ENCODE measurements at regions not wholly inside any gene's neighbourhood (a gene's known extent, or its start where the extent isn't known, plus 50 kb on each side); places are given as distances from the start of the nearest gene placed in this dataset.

GRCh38 chr19:5290336-5291262 is 50.0 kb downstream of the PTPRS start:
- Histone ChIP-seq H3K27me3 (ENCODE audit: control insufficient read depth in 1 of 2, insufficient read depth in 2 of 2, low read length in 2 of 2) (no peaks in the 10 kb centered on the region), H3K36me3 (ENCODE audit: control insufficient read depth in 2 of 2, insufficient read depth in 2 of 2, low read length in 1 of 2) (peaks cover 0 to 3% of the 10 kb centered on the region in 2 donors), H3K4me3 (ENCODE audit: low read depth in 1 of 2, low read length in 2 of 2) (no peak overlapping the region), H3K9me3 (ENCODE audit: control insufficient read depth in 2 of 2, insufficient read depth in 1 of 2, low read depth in 1 of 2, low read length in 1 of 2) (no peaks in the 10 kb centered on the region), H3K4me1 (ENCODE audit: control insufficient read depth in 2 of 2, insufficient read depth in 2 of 2, low read length in 1 of 2) (peaks cover 15 to 18% of the 10 kb centered on the region in 2 donors), H3K27ac (ENCODE audit: low read depth in 2 of 2, low read length in 1 of 2) (no peak overlapping the region)
- 70 to 73% methylated on average over 29 of the region's 29 CpGs for WGBS, 2 donors

- no peaks in the 10 kb centered on the region for H3K27me3 ChIP-seq (ENCODE audit: control insufficient read depth in 1 of 2, insufficient read depth in 2 of 2, low read length in 2 of 2)
- peaks cover 15 to 16% of the 10 kb centered on the region in 2 donors for H3K4me1 ChIP-seq (ENCODE audit: control insufficient read depth in 2 of 2, insufficient read depth in 2 of 2, low read length in 1 of 2)
- peaks cover 0 to 8% of the 10 kb centered on the region in 2 donors for H3K36me3 ChIP-seq (ENCODE audit: control insufficient read depth in 2 of 2, insufficient read depth in 2 of 2, low read length in 1 of 2)
- no peak overlapping the region for H3K27ac ChIP-seq (ENCODE audit: low read depth in 2 of 2, low read length in 1 of 2)
- no peaks in the 10 kb centered on the region for H3K9me3 ChIP-seq (ENCODE audit: control insufficient read depth in 2 of 2, insufficient read depth in 1 of 2, low read depth in 1 of 2, low read length in 1 of 2)
- H3K4me3 ChIP-seq (ENCODE audit: low read depth in 1 of 2, low read length in 2 of 2): no peak overlapping the region
- 76% methylated on average over 18 of the region's 18 CpGs for WGBS, 2 donors
Measured at GRCh38 chr19:5289060-5289990, 51.3 kb downstream of the PTPRS start.

- no peak overlapping the region for H3K27ac ChIP-seq (ENCODE audit: low read depth in 2 of 2, low read length in 1 of 2)
- H3K9me3 ChIP-seq (ENCODE audit: control insufficient read depth in 2 of 2, insufficient read depth in 1 of 2, low read depth in 1 of 2, low read length in 1 of 2): no peaks in the 10 kb centered on the region
- H3K27me3 ChIP-seq (ENCODE audit: control insufficient read depth in 1 of 2, insufficient read depth in 2 of 2, low read length in 2 of 2): no peaks in the 10 kb centered on the region
- H3K4me3 ChIP-seq (ENCODE audit: low read depth in 1 of 2, low read length in 2 of 2): no peak overlapping the region
- H3K4me1 ChIP-seq (ENCODE audit: control insufficient read depth in 2 of 2, insufficient read depth in 2 of 2, low read length in 1 of 2): peaks cover 15 to 16% of the 10 kb centered on the region in 2 donors
- WGBS, 2 donors: 54 to 55% methylated on average over 4 of the region's 4 CpGs
- H3K36me3 ChIP-seq (ENCODE audit: control insufficient read depth in 2 of 2, insufficient read depth in 2 of 2, low read length in 1 of 2): peaks cover 0 to 8% of the 10 kb centered on the region in 2 donors
Measured at GRCh38 chr19:5288347-5288739, 52.3 kb downstream of the PTPRS start.

DNA sequence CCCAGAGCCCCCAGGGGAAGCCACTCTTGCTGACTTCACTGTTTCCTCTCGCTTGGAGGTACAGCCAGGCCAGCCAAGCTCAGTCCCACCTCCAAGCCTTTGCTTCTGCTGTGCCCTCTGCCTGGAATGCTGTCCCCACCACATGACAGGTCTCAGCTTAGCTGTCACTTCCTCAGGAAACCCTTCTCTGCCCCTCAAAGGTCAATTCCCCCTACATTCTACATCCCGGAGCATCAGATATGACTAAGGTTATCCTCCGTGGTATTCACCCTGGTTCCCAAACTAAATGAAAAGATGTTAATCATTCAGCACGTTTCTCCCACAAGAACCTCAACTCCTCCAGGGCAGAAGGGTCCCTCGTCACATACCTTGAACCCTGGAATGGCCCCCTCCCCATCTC is 53.5 kb downstream of the PTPRS start:
- Histone ChIP-seq H3K9me3 (ENCODE audit: control insufficient read depth in 2 of 2, insufficient read depth in 1 of 2, low read depth in 1 of 2, low read length in 1 of 2) (no peaks in the 10 kb centered on the region), H3K4me3 (ENCODE audit: low read depth in 1 of 2, low read length in 2 of 2) (no peak overlapping the region), H3K27me3 (ENCODE audit: control insufficient read depth in 1 of 2, insufficient read depth in 2 of 2, low read length in 2 of 2) (no peaks in the 10 kb centered on the region), H3K27ac (ENCODE audit: low read depth in 2 of 2, low read length in 1 of 2) (no peak overlapping the region), H3K4me1 (ENCODE audit: control insufficient read depth in 2 of 2, insufficient read depth in 2 of 2, low read length in 1 of 2) (peaks cover 8 to 11% of the 10 kb centered on the region in 2 donors), H3K36me3 (ENCODE audit: control insufficient read depth in 2 of 2, insufficient read depth in 2 of 2, low read length in 1 of 2) (peaks cover 0 to 8% of the 10 kb centered on the region in 2 donors)
- 67 to 73% methylated on average over 5 of the region's 5 CpGs for WGBS, 2 donors

DNA sequence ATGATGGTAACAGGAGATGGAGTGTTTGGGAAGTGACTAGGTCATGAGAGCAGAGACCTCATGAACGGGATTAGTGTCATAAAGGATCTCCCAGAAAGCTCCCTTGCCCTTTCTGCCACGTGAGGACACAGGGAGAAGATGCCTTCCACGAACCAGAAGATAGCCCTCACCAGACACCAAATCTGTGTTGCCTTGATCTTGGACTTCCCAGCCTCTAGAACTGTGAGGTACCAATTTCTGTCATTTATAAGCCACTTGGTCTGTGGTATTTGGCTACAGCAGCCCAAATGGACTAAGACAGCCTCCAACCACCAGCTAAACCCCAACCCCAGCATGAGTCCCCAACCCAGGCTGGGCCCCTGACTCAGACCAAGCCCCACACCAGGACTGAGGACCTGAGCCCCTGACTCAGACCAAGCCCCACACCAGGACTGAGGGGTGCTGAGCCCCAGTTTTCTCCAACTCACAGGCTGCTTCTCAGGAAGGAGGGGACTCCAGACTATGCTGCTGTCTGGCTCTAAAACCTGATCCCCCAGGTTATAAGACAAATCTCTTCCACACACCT is 54.1 kb downstream of the PTPRS start:
- H3K27ac ChIP-seq (ENCODE audit: low read depth in 2 of 2, low read length in 1 of 2): no peak overlapping the region
- peaks cover 6% of the 10 kb centered on the region in 2 donors for H3K4me1 ChIP-seq (ENCODE audit: control insufficient read depth in 2 of 2, insufficient read depth in 2 of 2, low read length in 1 of 2)
- peaks cover 0 to 8% of the 10 kb centered on the region in 2 donors for H3K36me3 ChIP-seq (ENCODE audit: control insufficient read depth in 2 of 2, insufficient read depth in 2 of 2, low read length in 1 of 2)
- H3K4me3 ChIP-seq (ENCODE audit: low read depth in 1 of 2, low read length in 2 of 2): no peak overlapping the region
- 89 to 90% methylated on average over 3 of the region's 3 CpGs for WGBS, 2 donors
- no peaks in the 10 kb centered on the region for H3K9me3 ChIP-seq (ENCODE audit: control insufficient read depth in 2 of 2, insufficient read depth in 1 of 2, low read depth in 1 of 2, low read length in 1 of 2)
- H3K27me3 ChIP-seq (ENCODE audit: control insufficient read depth in 1 of 2, insufficient read depth in 2 of 2, low read length in 2 of 2): no peaks in the 10 kb centered on the region

DNA sequence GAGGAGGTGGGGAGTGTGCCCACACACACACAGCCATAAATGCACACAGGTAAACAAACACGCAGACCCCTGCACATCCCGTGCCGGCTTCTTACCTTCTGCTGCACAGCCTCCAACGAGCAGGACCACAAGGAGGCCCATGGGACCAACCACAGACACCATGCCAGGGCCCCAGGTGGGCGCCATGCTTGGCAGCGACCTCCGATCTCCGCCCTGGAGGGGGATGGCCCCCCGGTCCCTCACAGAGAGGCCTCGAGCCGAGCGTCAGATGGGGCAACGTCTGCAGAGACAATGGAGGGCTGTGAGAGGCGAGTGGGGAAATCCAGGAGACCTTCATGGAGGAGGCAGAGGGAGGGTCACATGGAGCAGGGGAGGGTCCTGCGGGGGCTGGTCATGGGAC is 54.7 kb downstream of the PTPRS start:
- no peaks in the 10 kb centered on the region for H3K27me3 ChIP-seq (ENCODE audit: control insufficient read depth in 1 of 2, insufficient read depth in 2 of 2, low read length in 2 of 2)
- H3K4me3 ChIP-seq (ENCODE audit: low read depth in 1 of 2, low read length in 2 of 2): no peak overlapping the region
- peaks cover 0 to 8% of the 10 kb centered on the region in 2 donors for H3K36me3 ChIP-seq (ENCODE audit: control insufficient read depth in 2 of 2, insufficient read depth in 2 of 2, low read length in 1 of 2)
- H3K9me3 ChIP-seq (ENCODE audit: control insufficient read depth in 2 of 2, insufficient read depth in 1 of 2, low read depth in 1 of 2, low read length in 1 of 2): no peaks in the 10 kb centered on the region
- WGBS, 2 donors: 80 to 87% methylated on average over 15 of the region's 15 CpGs
- H3K27ac ChIP-seq (ENCODE audit: low read depth in 2 of 2, low read length in 1 of 2): no peak overlapping the region
- peaks cover 2 to 4% of the 10 kb centered on the region in 2 donors for H3K4me1 ChIP-seq (ENCODE audit: control insufficient read depth in 2 of 2, insufficient read depth in 2 of 2, low read length in 1 of 2)

DNA sequence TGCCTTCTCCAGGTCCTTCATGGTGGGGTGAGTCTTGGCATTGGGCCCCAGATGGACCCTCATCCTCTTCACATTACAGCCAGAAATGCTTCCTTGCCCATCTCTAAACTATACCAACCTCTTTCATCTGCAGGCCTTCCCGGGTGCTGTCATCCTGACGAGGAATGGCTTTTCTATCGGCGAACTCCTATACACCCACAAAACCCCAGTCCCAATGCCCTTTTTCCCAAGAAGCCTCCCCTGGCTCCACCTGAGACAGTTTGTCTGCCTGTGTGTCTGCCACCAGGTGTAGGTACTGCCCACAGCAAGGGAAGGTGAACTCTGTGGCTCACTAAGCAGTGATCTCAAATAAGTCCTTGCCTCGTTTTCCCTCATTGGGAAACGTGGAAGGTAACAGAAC is 55.3 kb downstream of the PTPRS start:
- no peaks in the 10 kb centered on the region for H3K9me3 ChIP-seq (ENCODE audit: control insufficient read depth in 2 of 2, insufficient read depth in 1 of 2, low read depth in 1 of 2, low read length in 1 of 2)
- H3K27ac ChIP-seq (ENCODE audit: low read depth in 2 of 2, low read length in 1 of 2): no peak overlapping the region
- H3K4me1 ChIP-seq (ENCODE audit: control insufficient read depth in 2 of 2, insufficient read depth in 2 of 2, low read length in 1 of 2): peaks cover 0 to 2% of the 10 kb centered on the region in 2 donors
- 94 to 97% methylated on average over 6 of the region's 6 CpGs for WGBS, 2 donors
- peaks cover 0 to 8% of the 10 kb centered on the region in 2 donors for H3K36me3 ChIP-seq (ENCODE audit: control insufficient read depth in 2 of 2, insufficient read depth in 2 of 2, low read length in 1 of 2)
- no peak overlapping the region for H3K4me3 ChIP-seq (ENCODE audit: low read depth in 1 of 2, low read length in 2 of 2)
- no peaks in the 10 kb centered on the region for H3K27me3 ChIP-seq (ENCODE audit: control insufficient read depth in 1 of 2, insufficient read depth in 2 of 2, low read length in 2 of 2)

- Histone ChIP-seq H3K4me1 (ENCODE audit: control insufficient read depth in 2 of 2, insufficient read depth in 2 of 2, low read length in 1 of 2) (no peaks in the 10 kb centered on the region), H3K27me3 (ENCODE audit: control insufficient read depth in 1 of 2, insufficient read depth in 2 of 2, low read length in 2 of 2) (no peaks in the 10 kb centered on the region), H3K27ac (ENCODE audit: low read depth in 2 of 2, low read length in 1 of 2) (peak overlapping the region in 1 of 2 donors; percentile 58), H3K9me3 (ENCODE audit: control insufficient read depth in 2 of 2, insufficient read depth in 1 of 2, low read depth in 1 of 2, low read length in 1 of 2) (no peaks in the 10 kb centered on the region), H3K36me3 (ENCODE audit: control insufficient read depth in 2 of 2, insufficient read depth in 2 of 2, low read length in 1 of 2) (peaks cover 0 to 8% of the 10 kb centered on the region in 2 donors), H3K4me3 (ENCODE audit: low read depth in 1 of 2, low read length in 2 of 2) (no peak overlapping the region)
- WGBS, 2 donors: 71 to 73% methylated on average over 9 of the region's 9 CpGs
Measured at GRCh38 chr19:5282901-5283300, 57.7 kb downstream of the PTPRS start.

DNA sequence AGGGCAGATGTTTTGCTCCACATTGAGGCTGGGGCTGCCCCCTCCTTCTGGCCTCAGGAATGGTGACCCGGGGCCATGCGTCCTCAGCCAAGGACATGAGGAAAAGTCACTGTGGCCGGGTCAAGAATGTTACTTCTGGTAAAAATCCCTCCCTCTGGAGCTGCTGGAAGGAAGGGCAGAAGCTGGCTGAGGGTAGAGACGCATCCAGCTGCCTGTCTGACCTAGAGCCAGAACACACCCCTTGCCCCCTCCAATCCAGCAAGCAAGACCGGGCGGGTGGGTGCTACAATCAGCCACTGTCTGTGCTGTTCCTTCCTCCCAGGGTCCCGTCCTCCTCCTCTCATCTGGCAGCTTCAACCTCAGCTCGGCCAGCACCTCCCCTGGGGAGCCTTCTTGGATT is 59.0 kb downstream of the PTPRS start:
- WGBS, 2 donors: 57 to 63% methylated on average over 8 of the region's 8 CpGs
- peaks cover 0 to 8% of the 10 kb centered on the region in 2 donors for H3K36me3 ChIP-seq (ENCODE audit: control insufficient read depth in 2 of 2, insufficient read depth in 2 of 2, low read length in 1 of 2)
- no peaks in the 10 kb centered on the region for H3K4me1 ChIP-seq (ENCODE audit: control insufficient read depth in 2 of 2, insufficient read depth in 2 of 2, low read length in 1 of 2)
- H3K4me3 ChIP-seq (ENCODE audit: low read depth in 1 of 2, low read length in 2 of 2): no peak overlapping the region
- H3K27ac ChIP-seq (ENCODE audit: low read depth in 2 of 2, low read length in 1 of 2): peak overlapping the region; percentile 2 to 58
- no peaks in the 10 kb centered on the region for H3K27me3 ChIP-seq (ENCODE audit: control insufficient read depth in 1 of 2, insufficient read depth in 2 of 2, low read length in 2 of 2)
- no peaks in the 10 kb centered on the region for H3K9me3 ChIP-seq (ENCODE audit: control insufficient read depth in 2 of 2, insufficient read depth in 1 of 2, low read depth in 1 of 2, low read length in 1 of 2)
